Mesendoderm (in vitro differentiated cells): ENCODE measurements at regions not wholly inside any gene's neighbourhood (a gene's known extent, or its start where the extent isn't known, plus 50 kb on each side); places are given as distances from the start of the nearest gene placed in this dataset.
A peak's percentile ranks its signal among the peaks of the same experiment; 100 is the strongest.

Source experiments
- DNase-seq: peaks from one replicate; pipeline ENCODE4 v3.0.0; 2013
- H2AK5ac ChIP-seq: 2 replicates; pipeline ENCODE4 v1.6.1; 2013; ENCODE audit warnings: low read length, inconsistent platforms
- H2BK120ac ChIP-seq: 2 replicates; pipeline ENCODE4 v1.6.1; 2013; ENCODE audit warnings: low read depth, mild to moderate bottlenecking, low read length, moderate library complexity, mixed read lengths
- H2BK15ac ChIP-seq: replicated peaks from 2 replicates; pipeline ENCODE4 v1.6.1; 2013; ENCODE audit warnings: low read depth, mild to moderate bottlenecking, moderate library complexity
- H2BK5ac ChIP-seq: 2 replicates; pipeline ENCODE4 v1.6.1; 2013; ENCODE audit warnings: low read length, inconsistent platforms
- H3K18ac ChIP-seq: 2 replicates; pipeline ENCODE4 v1.6.1; 2013; ENCODE audit warnings: mild to moderate bottlenecking, low read length, mixed read lengths
- H3K23ac ChIP-seq: one replicate; pipeline ENCODE4 v1.6.1; 2013; ENCODE audit warnings: low read length
- H3K27ac ChIP-seq: 2 replicates; pipeline ENCODE4 v1.5.1; 2013; ENCODE audit warnings: low read depth, mild to moderate bottlenecking, inconsistent platforms, low read length, moderate library complexity
- H3K27me3 ChIP-seq: 2 replicates; pipeline ENCODE4 v1.6.1; 2013; ENCODE audit warnings: low read length, control low read depth, mild to moderate bottlenecking, inconsistent platforms; ENCODE audit not compliant: insufficient read depth, poor library complexity
- H3K36me3 ChIP-seq: 2 replicates; pipeline ENCODE4 v1.6.1; 2013; ENCODE audit warnings: low read length, inconsistent platforms; ENCODE audit not compliant: control insufficient read depth, insufficient read depth
- H3K4ac ChIP-seq: one replicate; pipeline ENCODE4 v1.6.1; 2013; ENCODE audit warnings: low read depth, mild to moderate bottlenecking, low read length, moderate library complexity
- H3K4me1 ChIP-seq: 2 replicates; pipeline ENCODE4 v1.6.1; 2013; ENCODE audit warnings: low read depth, low read length, inconsistent platforms; ENCODE audit not compliant: control insufficient read depth
- H3K4me2 ChIP-seq: 2 replicates; pipeline ENCODE4 v1.6.1; 2013; ENCODE audit warnings: low read length
- H3K4me3 ChIP-seq: 2 replicates; pipeline ENCODE4 v1.5.1; 2013; ENCODE audit warnings: mild to moderate bottlenecking, low read length
- H3K56ac ChIP-seq: one replicate; pipeline ENCODE4 v1.6.1; 2013; ENCODE audit warnings: low read length
- H3K79me1 ChIP-seq: 2 replicates; pipeline ENCODE4 v1.6.1; 2013; ENCODE audit warnings: low read length, inconsistent platforms
- H3K79me2 ChIP-seq: 2 replicates; pipeline ENCODE4 v1.6.1; 2013; ENCODE audit warnings: mild to moderate bottlenecking, low read length; ENCODE audit not compliant: control insufficient read depth, insufficient read depth
- H3K9ac ChIP-seq: 2 replicates; pipeline ENCODE4 v1.6.1; 2013; ENCODE audit warnings: low read length, inconsistent platforms
- H4K5ac ChIP-seq: one replicate; pipeline ENCODE4 v1.6.1; 2013; ENCODE audit warnings: low read length
- H4K8ac ChIP-seq: one replicate; pipeline ENCODE4 v1.6.1; 2013; ENCODE audit warnings: low read depth, mild to moderate bottlenecking, control low read depth, low read length, moderate library complexity
- WGBS: extraction: QIAGEN DNeasy Blood & Tissue Kit; methylation state at CpG from one replicate; pipeline ENCODE4 v1.1.7; 2013; ENCODE audit warnings: low lambda C conversion rate, missing lambda C conversion rate; ENCODE audit not compliant: insufficient coverage; ENCODE audit errors: extremely low coverage; 5-methylcytosine and 5-hydroxymethylcytosine counted together

DNA sequence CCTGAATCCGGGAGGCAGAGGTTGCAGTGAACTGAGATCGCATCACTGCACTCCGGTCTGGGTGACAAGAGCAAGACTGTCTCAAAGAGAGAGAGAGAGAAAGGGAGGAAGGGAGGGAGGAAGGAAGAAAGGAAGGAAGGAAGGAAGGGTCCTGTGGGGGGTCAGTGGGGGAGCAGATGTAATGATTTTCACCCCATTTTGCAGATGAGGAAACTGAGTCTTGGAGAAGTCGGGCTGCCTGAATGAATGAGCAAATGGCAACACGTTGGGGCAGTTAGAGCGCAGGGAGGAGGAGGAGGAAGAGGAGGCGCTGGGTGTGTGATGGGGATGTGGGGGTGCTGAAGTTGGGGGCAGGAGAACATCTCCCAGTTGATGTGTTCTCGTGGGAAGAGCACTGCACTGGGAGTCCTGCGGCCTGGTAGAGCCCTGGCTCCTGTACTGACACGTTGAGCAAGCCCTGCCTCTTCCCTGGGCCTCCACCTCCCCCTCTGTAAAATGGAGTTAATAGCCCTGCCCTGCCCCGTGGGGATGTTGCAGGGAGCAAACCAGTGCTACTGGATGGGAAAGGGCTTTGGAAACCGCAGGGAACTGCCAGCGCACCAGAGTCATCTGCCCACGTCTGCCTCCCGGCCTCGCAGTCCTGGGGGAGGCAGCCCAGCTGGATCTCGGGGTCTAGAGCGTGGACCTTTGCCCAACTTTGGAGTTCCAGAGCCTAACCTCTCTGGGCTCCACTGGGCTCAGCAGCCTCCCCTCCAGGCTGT is 103.2 kb upstream of the CASZ1 start:
- WGBS = no CpG with 5 or more reads among the region's 18 CpGs
- peaks cover 5% of the 10 kb centered on the region for H3K4me1 ChIP-seq
- H3K27ac ChIP-seq = no peak overlapping the region

DNA sequence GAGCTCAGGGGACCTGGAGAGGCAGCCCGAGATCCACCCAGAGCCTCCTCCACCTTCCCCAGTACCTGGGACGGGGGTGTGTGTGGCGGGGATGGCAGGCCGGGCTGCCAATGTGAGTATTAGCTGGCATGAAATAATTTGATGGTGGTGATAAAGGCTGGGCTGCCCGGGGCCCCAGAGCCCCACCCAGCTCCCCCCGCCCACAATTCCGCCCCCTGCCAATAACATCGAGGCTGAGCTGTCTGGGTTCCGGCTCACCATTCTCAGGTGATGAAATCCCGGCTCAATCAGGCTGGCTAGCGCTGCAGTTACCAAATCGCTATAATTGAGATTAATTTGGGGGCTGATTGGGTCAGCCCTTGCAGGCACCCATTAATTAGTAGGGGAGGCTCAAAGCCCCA is 103.8 kb upstream of the CASZ1 start:
- H3K18ac ChIP-seq = peak overlapping the region; percentile 15
- H2AK5ac ChIP-seq = no peak overlapping the region
- DNase-seq = peak; percentile 60
- no peaks in the 10 kb centered on the region for H3K79me1 ChIP-seq
- H3K27ac ChIP-seq = no peak overlapping the region
- no peaks in the 10 kb centered on the region for H3K36me3 ChIP-seq
- H2BK5ac ChIP-seq = no peak overlapping the region
- H3K56ac ChIP-seq = peak overlapping the region; percentile 10
- H2BK15ac ChIP-seq = no peak overlapping the region
- H3K23ac ChIP-seq = no peak overlapping the region
- no peak overlapping the region for H4K8ac ChIP-seq
- no peak overlapping the region for H3K4me3 ChIP-seq
- no peak overlapping the region for H3K4me2 ChIP-seq
- H3K4me1 ChIP-seq = peaks cover 5% of the 10 kb centered on the region
- no CpG with 5 or more reads among the region's 12 CpGs for WGBS
- H4K5ac ChIP-seq = no peak overlapping the region
- H3K79me2 ChIP-seq = no peaks in the 10 kb centered on the region
- peak overlapping the region; percentile 6 for H3K4ac ChIP-seq
- peak overlapping the region; percentile 12 for H2BK120ac ChIP-seq
- H3K27me3 ChIP-seq = no peaks in the 10 kb centered on the region
- H3K9ac ChIP-seq = peak overlapping the region; percentile 6

More for the DNA sequence above, 103.2 kb upstream of the CASZ1 start:
- Histone ChIP-seq H2BK15ac (no peak overlapping the region), H3K79me2 (no peaks in the 10 kb centered on the region), H3K4ac (no peak overlapping the region), H3K36me3 (no peaks in the 10 kb centered on the region), H4K8ac (no peak overlapping the region), H3K23ac (no peak overlapping the region), H3K4me3 (no peak overlapping the region), H3K56ac (peak overlapping the region; percentile 10), H2AK5ac (no peak overlapping the region), H4K5ac (no peak overlapping the region), H3K79me1 (no peaks in the 10 kb centered on the region), H3K18ac (no peak overlapping the region), H3K27me3 (no peaks in the 10 kb centered on the region), H2BK120ac (no peak overlapping the region), H3K4me2 (no peak overlapping the region), H2BK5ac (no peak overlapping the region), H3K9ac (no peak overlapping the region)
- no peak for DNase-seq

DNA sequence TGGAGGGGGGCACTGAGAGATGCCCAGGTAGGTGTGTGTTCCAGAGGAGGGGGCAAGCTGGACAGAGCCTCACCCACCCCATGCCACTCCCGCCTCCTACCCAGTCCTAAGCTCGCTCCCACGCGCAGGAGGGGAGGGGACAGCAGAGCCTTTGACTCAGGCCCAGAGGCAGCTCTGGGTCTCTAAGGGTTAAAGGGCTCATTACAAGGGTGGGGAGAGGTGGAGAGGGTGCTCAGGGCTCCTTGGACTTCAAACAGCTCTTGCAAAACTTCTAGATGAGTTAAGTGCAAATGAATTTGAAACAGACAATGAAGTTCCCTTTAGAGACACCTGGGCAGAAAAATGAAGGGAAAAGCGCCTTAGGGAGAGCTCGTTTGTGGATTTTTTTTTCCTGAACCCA is 104.2 kb upstream of the CASZ1 start:
- H2BK120ac ChIP-seq = peak overlapping the region; percentile 12
- peak; percentile 77 for DNase-seq
- no CpG with 5 or more reads among the region's 6 CpGs for WGBS
- H2BK15ac ChIP-seq = no peak overlapping the region
- H3K23ac ChIP-seq = no peak overlapping the region
- H2AK5ac ChIP-seq = no peak overlapping the region
- H3K79me1 ChIP-seq = no peaks in the 10 kb centered on the region
- H3K9ac ChIP-seq = peak overlapping the region; percentile 6
- H4K5ac ChIP-seq = no peak overlapping the region
- H3K4me3 ChIP-seq = no peak overlapping the region
- no peak overlapping the region for H4K8ac ChIP-seq
- no peak overlapping the region for H3K4me2 ChIP-seq
- H3K18ac ChIP-seq = peak overlapping the region; percentile 15
- H3K27ac ChIP-seq = no peak overlapping the region
- peaks cover 5% of the 10 kb centered on the region for H3K4me1 ChIP-seq
- peak overlapping the region; percentile 6 for H3K4ac ChIP-seq
- no peaks in the 10 kb centered on the region for H3K27me3 ChIP-seq
- H3K79me2 ChIP-seq = no peaks in the 10 kb centered on the region
- H3K56ac ChIP-seq = peak overlapping the region; percentile 73
- no peak overlapping the region for H2BK5ac ChIP-seq
- no peaks in the 10 kb centered on the region for H3K36me3 ChIP-seq

DNA sequence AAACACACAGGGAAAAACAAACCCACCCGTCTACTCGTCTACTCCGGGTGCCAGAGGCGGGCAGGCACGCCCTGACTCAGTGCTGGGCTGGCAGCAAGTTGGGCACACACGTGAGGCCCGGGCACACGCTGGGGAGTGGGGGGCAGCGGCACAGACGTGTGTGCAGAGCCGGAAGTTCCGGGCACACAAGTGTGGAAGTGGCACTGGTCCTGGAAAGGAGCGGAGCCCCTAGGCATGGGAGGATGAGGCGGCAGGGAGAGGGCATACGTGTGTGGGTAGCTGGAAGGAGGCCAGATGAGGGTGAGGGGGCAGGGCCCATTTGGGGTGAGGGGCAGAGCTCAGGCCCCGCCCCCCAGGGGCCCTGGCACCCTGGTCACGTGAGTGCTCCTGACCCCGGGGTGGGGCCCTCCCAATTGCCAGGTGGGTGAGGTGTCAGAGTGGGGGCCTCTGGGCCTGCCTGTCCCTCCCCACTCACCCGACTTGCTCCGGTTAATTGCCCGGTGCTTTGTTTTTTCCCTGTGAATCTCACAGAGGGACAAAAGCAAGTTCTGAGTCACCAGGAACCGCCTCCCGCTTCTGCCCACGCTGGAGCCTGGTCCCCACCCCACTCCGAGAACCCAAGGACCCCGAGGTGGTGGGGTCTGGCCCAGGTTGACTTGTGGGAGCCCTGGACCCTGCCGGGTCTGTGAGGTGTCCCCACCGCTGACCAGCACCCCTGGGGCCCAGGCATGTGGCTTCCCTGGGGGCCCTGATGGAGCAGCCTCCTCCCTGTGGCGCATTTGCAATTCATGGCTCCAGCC is 104.8 kb upstream of the CASZ1 start:
- H3K4me1 ChIP-seq = peaks cover 5% of the 10 kb centered on the region
- WGBS = no CpG with 5 or more reads among the region's 29 CpGs
- peak overlapping the region; percentile 3 for H3K27ac ChIP-seq

DNA sequence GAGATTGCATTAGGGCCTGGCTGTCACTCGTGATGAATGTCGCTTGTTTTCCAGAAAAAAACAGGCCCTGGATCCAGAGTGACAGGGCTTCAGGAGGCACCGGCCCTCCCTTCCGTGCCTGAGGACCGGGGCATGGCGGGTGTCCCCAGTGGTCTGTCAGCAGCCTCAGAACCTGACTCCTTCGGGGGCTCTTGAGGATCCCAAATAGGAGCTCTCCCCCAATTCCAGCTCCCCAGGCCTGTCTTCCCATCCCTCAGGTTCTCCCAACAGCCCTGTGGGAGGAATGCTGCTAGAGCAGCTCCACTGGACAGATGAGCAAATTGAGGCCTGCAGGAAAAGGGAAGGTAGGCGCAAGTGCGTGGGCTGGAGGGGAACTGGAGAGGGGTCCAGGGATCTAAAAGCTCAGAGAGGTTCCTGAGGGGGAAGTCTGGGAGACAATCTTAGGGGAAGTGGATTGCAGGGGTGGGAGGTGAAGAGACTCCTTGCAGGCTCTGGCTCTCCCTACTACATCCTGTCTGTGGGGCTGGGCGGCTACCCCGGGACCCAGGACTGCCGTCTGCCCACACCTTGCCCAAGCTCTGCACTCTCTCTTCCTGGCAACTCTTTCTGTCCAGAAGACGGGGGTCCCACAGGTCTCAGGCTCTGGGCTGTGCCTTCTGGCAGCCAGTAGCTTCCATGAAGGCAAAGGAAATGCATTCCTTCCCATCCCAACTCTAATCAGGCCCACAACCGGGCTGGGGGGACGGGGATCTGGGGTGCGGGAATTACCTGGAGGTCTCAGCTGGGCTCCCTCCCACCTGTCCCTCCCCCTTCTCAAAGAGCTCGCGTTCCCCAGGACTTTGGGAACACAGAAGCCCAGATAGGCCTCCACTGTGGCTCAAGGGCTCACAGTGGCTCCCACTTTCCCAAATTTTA is 105.7 kb upstream of the CASZ1 start:
- no peak overlapping the region for H2AK5ac ChIP-seq
- H3K4ac ChIP-seq = no peak overlapping the region
- H3K4me1 ChIP-seq = peaks cover 5% of the 10 kb centered on the region
- no CpG with 5 or more reads among the region's 18 CpGs for WGBS
- no peak overlapping the region for H4K5ac ChIP-seq
- H3K9ac ChIP-seq = no peak overlapping the region
- H3K18ac ChIP-seq = peak overlapping the region; percentile 44
- H3K23ac ChIP-seq = no peak overlapping the region
- no peak overlapping the region for H2BK15ac ChIP-seq
- no peak overlapping the region for H2BK120ac ChIP-seq
- DNase-seq = peak; percentile 44
- peak overlapping the region; percentile 3 for H3K27ac ChIP-seq
- no peak overlapping the region for H3K4me3 ChIP-seq
- H3K36me3 ChIP-seq = no peaks in the 10 kb centered on the region
- H3K4me2 ChIP-seq = no peak overlapping the region
- H2BK5ac ChIP-seq = no peak overlapping the region
- H3K79me2 ChIP-seq = no peaks in the 10 kb centered on the region
- H3K79me1 ChIP-seq = no peaks in the 10 kb centered on the region
- no peak overlapping the region for H4K8ac ChIP-seq
- H3K27me3 ChIP-seq = no peaks in the 10 kb centered on the region
- peak overlapping the region; percentile 86 for H3K56ac ChIP-seq

More for the DNA sequence above, 104.8 kb upstream of the CASZ1 start:
- H3K9ac ChIP-seq = peak overlapping the region; percentile 51
- no peak overlapping the region for H3K23ac ChIP-seq
- H3K79me1 ChIP-seq = no peaks in the 10 kb centered on the region
- H2BK5ac ChIP-seq = peak overlapping the region; percentile 53
- H4K8ac ChIP-seq = no peak overlapping the region
- H2AK5ac ChIP-seq = no peak overlapping the region
- H3K4me3 ChIP-seq = no peak overlapping the region
- no peaks in the 10 kb centered on the region for H3K79me2 ChIP-seq
- H2BK120ac ChIP-seq = no peak overlapping the region
- DNase-seq = no peak
- H2BK15ac ChIP-seq = no peak overlapping the region
- H4K5ac ChIP-seq = no peak overlapping the region
- no peaks in the 10 kb centered on the region for H3K36me3 ChIP-seq
- H3K56ac ChIP-seq = peak overlapping the region; percentile 86
- no peaks in the 10 kb centered on the region for H3K27me3 ChIP-seq
- no peak overlapping the region for H3K18ac ChIP-seq
- no peak overlapping the region for H3K4ac ChIP-seq
- no peak overlapping the region for H3K4me2 ChIP-seq
